ENCODE measurements at regions not wholly inside any gene's neighbourhood (a gene's known extent, or its start where the extent isn't known, plus 50 kb on each side); places are given as distances from the start of the nearest gene placed in this dataset.

DNA sequence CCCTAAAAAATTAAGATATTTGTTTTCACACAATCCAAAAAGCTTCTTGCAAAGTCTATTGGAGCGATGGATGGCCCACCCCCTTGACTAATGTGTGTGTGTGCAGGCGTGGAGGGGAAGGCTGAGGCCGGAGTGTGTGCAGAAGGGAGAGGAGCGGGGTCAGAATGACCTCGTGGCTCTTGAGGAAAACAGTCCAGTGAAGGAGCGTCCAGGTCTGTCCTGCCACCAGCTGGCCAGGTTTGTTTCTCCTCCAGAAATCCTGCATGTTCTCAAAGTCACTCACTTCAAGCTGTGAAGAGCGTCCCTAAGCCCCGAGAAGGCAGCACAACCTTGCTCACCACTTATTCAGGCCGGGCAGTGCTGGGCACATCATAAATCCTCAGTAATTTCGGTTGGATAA lies 69.5 kb upstream of the SSX2IP start:
- Histone ChIP-seq H3K27me3 (ENCODE audit: insufficient read depth, poor library complexity, severe bottlenecking) (no peaks in the 10 kb centered on the region), H3K4me1 (ENCODE audit: insufficient read depth, poor library complexity, severe bottlenecking) (no peaks in the 10 kb centered on the region), H3K36me3 (ENCODE audit: low read depth) (no peaks in the 10 kb centered on the region), H3K27ac (ENCODE audit: poor library complexity, severe bottlenecking) (no peak overlapping the region), H3K4me3 (ENCODE audit: severe bottlenecking) (no peak overlapping the region), H3K9me3 (ENCODE audit: severe bottlenecking) (no peaks in the 10 kb centered on the region)
- no peak for ATAC-seq (ENCODE audit: low read depth)
- TF ChIP-seq, protein P1, sequence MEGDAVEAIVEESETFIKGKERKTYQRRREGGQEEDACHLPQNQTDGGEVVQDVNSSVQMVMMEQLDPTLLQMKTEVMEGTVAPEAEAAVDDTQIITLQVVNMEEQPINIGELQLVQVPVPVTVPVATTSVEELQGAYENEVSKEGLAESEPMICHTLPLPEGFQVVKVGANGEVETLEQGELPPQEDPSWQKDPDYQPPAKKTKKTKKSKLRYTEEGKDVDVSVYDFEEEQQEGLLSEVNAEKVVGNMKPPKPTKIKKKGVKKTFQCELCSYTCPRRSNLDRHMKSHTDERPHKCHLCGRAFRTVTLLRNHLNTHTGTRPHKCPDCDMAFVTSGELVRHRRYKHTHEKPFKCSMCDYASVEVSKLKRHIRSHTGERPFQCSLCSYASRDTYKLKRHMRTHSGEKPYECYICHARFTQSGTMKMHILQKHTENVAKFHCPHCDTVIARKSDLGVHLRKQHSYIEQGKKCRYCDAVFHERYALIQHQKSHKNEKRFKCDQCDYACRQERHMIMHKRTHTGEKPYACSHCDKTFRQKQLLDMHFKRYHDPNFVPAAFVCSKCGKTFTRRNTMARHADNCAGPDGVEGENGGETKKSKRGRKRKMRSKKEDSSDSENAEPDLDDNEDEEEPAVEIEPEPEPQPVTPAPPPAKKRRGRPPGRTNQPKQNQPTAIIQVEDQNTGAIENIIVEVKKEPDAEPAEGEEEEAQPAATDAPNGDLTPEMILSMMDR (IDR thresholded peaks at IDR 0.05; ENCODE audit: poor library complexity, severe bottlenecking) = no peak
- no peak for DNase-seq (ENCODE audit: low spot score)

DNA sequence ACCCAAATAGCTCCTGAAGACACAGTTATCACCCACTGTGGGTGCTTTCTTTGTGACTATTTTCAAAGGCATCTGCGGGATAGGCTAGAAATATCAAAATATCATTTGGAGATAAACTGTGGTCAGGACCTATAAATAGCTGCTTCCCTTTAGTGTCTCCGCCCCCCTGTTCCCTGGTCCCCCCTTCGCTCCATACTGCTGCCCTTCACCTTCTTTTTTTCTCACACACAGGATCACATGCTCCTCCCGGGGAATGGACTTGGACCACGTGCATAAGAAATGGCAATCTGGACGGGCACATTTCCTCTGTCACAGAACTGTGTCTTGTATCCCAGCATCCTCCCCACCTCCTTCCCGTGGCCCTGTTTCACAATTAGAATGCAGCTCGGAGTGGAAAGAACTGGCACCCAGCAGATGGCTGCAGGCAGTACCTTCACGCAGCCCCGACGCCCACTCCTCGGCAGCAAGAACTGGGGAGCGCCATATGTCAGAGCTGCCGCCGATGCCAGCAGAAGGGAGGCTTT lies 68.8 kb upstream of the SSX2IP start:
- TF ChIP-seq, protein P1 (IDR thresholded peaks at IDR 0.05; ENCODE audit: poor library complexity, severe bottlenecking) = no peak
- H3K4me1 ChIP-seq (ENCODE audit: insufficient read depth, poor library complexity, severe bottlenecking) = no peaks in the 10 kb centered on the region
- no peak overlapping the region for H3K4me3 ChIP-seq (ENCODE audit: severe bottlenecking)
- no peak for ATAC-seq (ENCODE audit: low read depth)
- no peaks in the 10 kb centered on the region for H3K9me3 ChIP-seq (ENCODE audit: severe bottlenecking)
- no peak overlapping the region for H3K27ac ChIP-seq (ENCODE audit: poor library complexity, severe bottlenecking)
- no peaks in the 10 kb centered on the region for H3K36me3 ChIP-seq (ENCODE audit: low read depth)
- DNase-seq (ENCODE audit: low spot score) = no peak
- no peaks in the 10 kb centered on the region for H3K27me3 ChIP-seq (ENCODE audit: insufficient read depth, poor library complexity, severe bottlenecking)

DNA sequence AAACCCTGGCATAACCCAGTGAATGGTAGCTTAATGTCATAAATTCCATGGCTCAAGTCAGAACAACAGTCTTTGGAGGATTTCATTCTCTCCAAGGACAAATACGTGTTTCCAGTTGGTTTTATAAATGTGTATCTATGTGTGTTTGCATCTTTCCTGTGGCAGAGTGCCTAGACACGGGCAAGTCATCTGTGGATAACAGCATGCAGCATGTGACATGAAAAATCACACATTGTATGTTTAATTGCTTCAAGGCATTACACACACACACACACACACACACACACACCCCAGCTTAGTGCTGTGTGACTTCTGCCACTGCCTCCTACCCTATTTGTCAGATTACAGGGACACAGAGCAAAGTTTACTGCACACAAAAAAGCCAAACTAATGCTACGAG lies 68.2 kb upstream of the SSX2IP start:
- no peak for ATAC-seq (ENCODE audit: low read depth)

DNA sequence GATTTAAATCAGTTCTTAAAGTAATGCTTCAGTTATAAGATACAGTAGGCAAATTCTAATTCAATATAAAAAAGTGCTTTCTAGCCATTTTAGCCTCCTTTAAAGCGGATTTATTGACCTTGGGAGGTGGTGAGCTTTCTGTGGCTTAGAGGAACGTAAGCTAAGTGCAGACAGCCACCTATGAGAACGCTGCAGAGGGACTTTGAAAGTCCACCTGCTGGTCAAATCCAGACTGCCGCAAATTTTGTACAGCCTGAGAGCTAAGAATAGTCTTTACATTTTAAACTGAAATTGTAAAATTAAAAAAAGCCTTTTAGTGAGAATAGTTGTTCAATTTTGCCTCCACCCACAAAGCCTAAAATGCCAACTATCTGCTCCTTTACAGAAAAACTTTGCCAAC lies 67.0 kb upstream of the SSX2IP start:
- no peak for ATAC-seq (ENCODE audit: low read depth)
- Histone ChIP-seq H3K9me3 (ENCODE audit: severe bottlenecking) (no peaks in the 10 kb centered on the region), H3K4me1 (ENCODE audit: insufficient read depth, poor library complexity, severe bottlenecking) (no peaks in the 10 kb centered on the region), H3K27me3 (ENCODE audit: insufficient read depth, poor library complexity, severe bottlenecking) (no peaks in the 10 kb centered on the region), H3K27ac (ENCODE audit: poor library complexity, severe bottlenecking) (no peak overlapping the region), H3K36me3 (ENCODE audit: low read depth) (no peaks in the 10 kb centered on the region), H3K4me3 (ENCODE audit: severe bottlenecking) (no peak overlapping the region)
- DNase-seq (ENCODE audit: low spot score) = no peak
- TF ChIP-seq, protein P1 (IDR thresholded peaks at IDR 0.05; ENCODE audit: poor library complexity, severe bottlenecking) = no peak

More for the DNA sequence above, 68.2 kb upstream of the SSX2IP start:
- Histone ChIP-seq H3K27me3 (ENCODE audit: insufficient read depth, poor library complexity, severe bottlenecking) (no peaks in the 10 kb centered on the region), H3K4me3 (ENCODE audit: severe bottlenecking) (no peak overlapping the region), H3K27ac (ENCODE audit: poor library complexity, severe bottlenecking) (no peak overlapping the region), H3K9me3 (ENCODE audit: severe bottlenecking) (no peaks in the 10 kb centered on the region), H3K4me1 (ENCODE audit: insufficient read depth, poor library complexity, severe bottlenecking) (no peaks in the 10 kb centered on the region), H3K36me3 (ENCODE audit: low read depth) (no peaks in the 10 kb centered on the region)
- no peak for DNase-seq (ENCODE audit: low spot score)
- TF ChIP-seq, protein P1 (IDR thresholded peaks at IDR 0.05; ENCODE audit: poor library complexity, severe bottlenecking) = no peak

DNA sequence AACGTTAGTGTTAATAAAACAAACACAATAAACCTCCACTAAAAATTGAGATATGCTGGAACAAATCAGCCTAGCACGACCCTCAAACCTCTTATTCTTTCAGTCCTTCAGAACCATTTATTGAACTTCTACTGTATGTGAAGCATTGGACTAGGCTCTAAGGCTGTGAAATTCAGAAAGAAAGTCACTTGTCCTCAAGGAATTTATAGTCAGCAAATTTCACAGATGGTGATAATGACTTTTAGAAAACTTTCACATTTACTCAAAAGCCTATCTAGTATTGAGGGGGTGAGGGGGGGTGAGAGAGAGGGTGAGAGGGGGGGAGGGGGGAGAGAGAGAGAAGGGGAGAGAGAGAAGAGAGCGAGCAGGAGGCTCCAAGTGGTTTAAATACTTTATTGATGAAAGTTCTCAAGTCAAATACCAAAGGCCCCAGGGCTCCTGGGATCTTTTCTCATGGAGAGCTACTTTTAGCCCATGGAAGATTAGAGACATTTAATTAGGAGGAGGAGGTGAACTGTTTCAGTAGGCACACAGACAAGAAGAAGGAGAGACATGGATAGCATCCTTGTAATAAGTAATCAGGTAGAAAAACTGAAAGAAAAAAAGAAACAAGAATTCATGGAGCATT lies 66.3 kb upstream of the SSX2IP start:
- no peak for DNase-seq (ENCODE audit: low spot score)
- no peaks in the 10 kb centered on the region for H3K36me3 ChIP-seq (ENCODE audit: low read depth)

More for the DNA sequence above, 66.3 kb upstream of the SSX2IP start:
- TF ChIP-seq, protein P1 (IDR thresholded peaks at IDR 0.05; ENCODE audit: poor library complexity, severe bottlenecking) = no peak
- Histone ChIP-seq H3K4me1 (ENCODE audit: insufficient read depth, poor library complexity, severe bottlenecking) (no peaks in the 10 kb centered on the region), H3K27ac (ENCODE audit: poor library complexity, severe bottlenecking) (no peak overlapping the region), H3K4me3 (ENCODE audit: severe bottlenecking) (no peak overlapping the region), H3K9me3 (ENCODE audit: severe bottlenecking) (no peaks in the 10 kb centered on the region), H3K27me3 (ENCODE audit: insufficient read depth, poor library complexity, severe bottlenecking) (no peaks in the 10 kb centered on the region)
- ATAC-seq (ENCODE audit: low read depth) = no peak
